Left hindlimb (tissue), 1 donor: ENCODE measurements at regions not wholly inside any gene's neighbourhood (a gene's known extent, or its start where the extent isn't known, plus 50 kb on each side); places are given as distances from the start of the nearest gene placed in this dataset.

Experiments used
- DNase-seq: peaks from one replicate; pipeline ENCODE4 v3.0.0-alpha.2; 2018

GRCh38 chr6:120211955-120212792 is 862.6 kb upstream of the MAN1A1 start:
- no peak for DNase-seq

GRCh38 chr6:120202878-120203277 is 853.3 kb upstream of the MAN1A1 start:
- no peak for DNase-seq

GRCh38 chr6:120200853-120201252 is 851.3 kb upstream of the MAN1A1 start:
- DNase-seq = no peak

GRCh38 chr6:120198033-120198432 is 848.5 kb upstream of the MAN1A1 start:
- no peak for DNase-seq

GRCh38 chr6:120186080-120186479 is 836.5 kb upstream of the MAN1A1 start:
- no peak for DNase-seq

GRCh38 chr6:120173250-120173649 is 823.7 kb upstream of the MAN1A1 start:
- no peak for DNase-seq

- DNase-seq = no peak
These were observed 815.0 kb upstream of the MAN1A1 start for GRCh38 chr6:120164531-120164930.

GRCh38 chr6:120157873-120158272 is 808.3 kb upstream of the MAN1A1 start:
- DNase-seq = no peak

- no peak for DNase-seq
These were observed 797.7 kb upstream of the MAN1A1 start for GRCh38 chr6:120147071-120147871.

GRCh38 chr6:120141601-120142000 is 792.0 kb upstream of the MAN1A1 start:
- no peak for DNase-seq

- no peak for DNase-seq
These were observed 787.9 kb upstream of the MAN1A1 start for GRCh38 chr6:120137492-120137891.

GRCh38 chr6:120129228-120129627 is 779.7 kb upstream of the MAN1A1 start:
- DNase-seq = no peak

GRCh38 chr6:120122401-120122800 is 772.8 kb upstream of the MAN1A1 start:
- DNase-seq = no peak

GRCh38 chr6:120116343-120116742 is 766.8 kb upstream of the MAN1A1 start:
- no peak for DNase-seq

GRCh38 chr6:120112980-120113379 is 763.4 kb upstream of the MAN1A1 start:
- no peak for DNase-seq

GRCh38 chr6:120111001-120111400 is 761.4 kb upstream of the MAN1A1 start:
- no peak for DNase-seq

- no peak for DNase-seq
These were observed 758.7 kb upstream of the MAN1A1 start for GRCh38 chr6:120108061-120108795.

GRCh38 chr6:120103618-120104017 is 754.1 kb upstream of the MAN1A1 start:
- DNase-seq = no peak

GRCh38 chr6:120096696-120097260 is 747.2 kb upstream of the MAN1A1 start:
- DNase-seq = no peak

GRCh38 chr6:120083186-120083585 is 733.6 kb upstream of the MAN1A1 start:
- DNase-seq = no peak

- DNase-seq = no peak
These were observed 727.9 kb upstream of the MAN1A1 start for GRCh38 chr6:120077489-120077888.

GRCh38 chr6:120058410-120058809 is 708.8 kb upstream of the MAN1A1 start:
- no peak for DNase-seq

- no peak for DNase-seq
These were observed 706.5 kb upstream of the MAN1A1 start for GRCh38 chr6:120056085-120056484.
